HG03457 (cell line): ENCODE measurements at regions not wholly inside any gene's neighbourhood (a gene's known extent, or its start where the extent isn't known, plus 50 kb on each side); places are given as distances from the start of the nearest gene placed in this dataset.

Experiments used
- ATAC-seq: cut with Tn5 transposase; IDR thresholded peaks from one replicate; pipeline ENCODE4 v1.9.1; 2021; ENCODE audit warnings: moderate number of reproducible peaks; ENCODE audit not compliant: unreplicated experiment

GRCh38 chr10:125348536-125348935, 188.2 kb upstream of the CTBP2 start:
- ATAC-seq, result no peak

GRCh38 chr10:125344573-125345171, 184.3 kb upstream of the CTBP2 start:
- peak; percentile 95 for ATAC-seq

GRCh38 chr10:125343983-125344382, 183.6 kb upstream of the CTBP2 start:
- ATAC-seq, result no peak

GRCh38 chr10:125343118-125343925, 183.0 kb upstream of the CTBP2 start:
- no peak for ATAC-seq

GRCh38 chr10:125341611-125342010, 181.2 kb upstream of the CTBP2 start:
- ATAC-seq, result no peak

GRCh38 chr10:125340903-125341302, 180.5 kb upstream of the CTBP2 start:
- ATAC-seq, result no peak

GRCh38 chr10:125337510-125337909, 177.1 kb upstream of the CTBP2 start:
- no peak for ATAC-seq

GRCh38 chr10:125334545-125334944, 174.2 kb upstream of the CTBP2 start:
- ATAC-seq, result no peak

- no peak for ATAC-seq
Measured at GRCh38 chr10:125333769-125334168, 173.4 kb upstream of the CTBP2 start.

GRCh38 chr10:125333209-125333591, 172.8 kb upstream of the CTBP2 start:
- ATAC-seq, result no peak

GRCh38 chr10:125332548-125333208, 172.3 kb upstream of the CTBP2 start:
- no peak for ATAC-seq

- no peak for ATAC-seq
Measured at GRCh38 chr10:125331056-125331455, 170.7 kb upstream of the CTBP2 start.

GRCh38 chr10:125329056-125329455, 168.7 kb upstream of the CTBP2 start:
- ATAC-seq, result no peak

- no peak for ATAC-seq
Measured at GRCh38 chr10:125325326-125325725, 165.0 kb upstream of the CTBP2 start.

GRCh38 chr10:125316436-125316835, 156.1 kb upstream of the CTBP2 start:
- ATAC-seq, result no peak

GRCh38 chr10:125300937-125301336, 140.6 kb upstream of the CTBP2 start:
- ATAC-seq, result no peak

GRCh38 chr10:125299461-125299860, 139.1 kb upstream of the CTBP2 start:
- no peak for ATAC-seq

- ATAC-seq, result no peak
Measured at GRCh38 chr10:125296598-125296997, 136.2 kb upstream of the CTBP2 start.

GRCh38 chr10:125294109-125294508, 133.7 kb upstream of the CTBP2 start:
- ATAC-seq, result no peak

GRCh38 chr10:125291836-125292235, 131.5 kb upstream of the CTBP2 start:
- no peak for ATAC-seq

- no peak for ATAC-seq
Measured at GRCh38 chr10:125289461-125289860, 129.1 kb upstream of the CTBP2 start.
